Heart left ventricle (tissue), 16 donors: ENCODE measurements at regions not wholly inside any gene's neighbourhood (a gene's known extent, or its start where the extent isn't known, plus 50 kb on each side); places are given as distances from the start of the nearest gene placed in this dataset.

Experiments
- ATAC-seq, 4 donors: fragments of 200-7000 bp; cut with Tn5 transposase; one replicate each; pipeline ENCODE4 v1.9.1; 2020 to 2022; ENCODE audit warnings: moderate library complexity in 4 of 4, mild to moderate bottlenecking in 3 of 4, moderate number of reproducible peaks in 1 of 4
- DNase-seq, 5 donors: peaks; one replicate each; pipeline ENCODE4 v3.0.0-alpha.2; 2020
- H3K27ac ChIP-seq, 12 donors: fragments of 200-600 bp; sonication (generic) in 4 of 12; one replicate each; pipeline versions ENCODE4 v1.5.0 to v1.8.0; 2016 to 2022; ENCODE audit warnings: mild to moderate bottlenecking in 2 of 12
- H3K27me3 ChIP-seq, 9 donors: fragments of 200-600 bp; sonication (generic) in 2 of 9; one replicate each; pipeline versions ENCODE4 v1.5.1 to v1.8.0; 2016 to 2022; ENCODE audit warnings: mild to moderate bottlenecking in 3 of 9
- H3K36me3 ChIP-seq, 9 donors: fragments of 200-600 bp; sonication (generic) in 2 of 9; one replicate each; pipeline versions ENCODE4 v1.5.0 to v1.8.0; 2018 to 2022; ENCODE audit warnings: mild to moderate bottlenecking in 2 of 9
- H3K4me1 ChIP-seq, 12 donors: fragments of 200-600 bp; sonication (generic) in 4 of 12; one replicate each; pipeline versions ENCODE4 v1.5.0 to v1.8.0; 2016 to 2022; ENCODE audit warnings: mild to moderate bottlenecking in 3 of 12
- H3K4me3 ChIP-seq, 12 donors: fragments of 200-600 bp; sonication (generic) in 4 of 12; one replicate each; pipeline versions ENCODE4 v1.5.0 to v1.8.0; 2017 to 2022; ENCODE audit warnings: mild to moderate bottlenecking in 9 of 12, moderate library complexity in 4 of 12
- H3K9me3 ChIP-seq, 12 donors: fragments of 200-600 bp; sonication (generic) in 4 of 12; one replicate each; pipeline versions ENCODE4 v1.5.0 to v1.8.0; 2016 to 2022; ENCODE audit warnings: mild to moderate bottlenecking in 1 of 12
- CTCF ChIP-seq, 12 donors: fragments of 200-600 bp; sonication (generic) in 4 of 12; IDR thresholded peaks; one replicate each; pipeline versions ENCODE4 v1.5.0 to v1.8.0; 2018 to 2022; ENCODE audit warnings: antibody characterized with exemption in 12 of 12, mild to moderate bottlenecking in 5 of 12
- POLR2A ChIP-seq, 2 donors: fragments of 450-650 bp; IDR thresholded peaks; one replicate each; pipeline ENCODE4 v1.6.1; 2017; ENCODE audit warnings: antibody characterized with exemption in 2 of 2, mild to moderate bottlenecking in 2 of 2, moderate library complexity in 2 of 2
- WGBS, 4 donors: extraction: QIAGEN DNeasy Blood & Tissue Kit in 2 of 4; methylation state at CpG; one replicate each; pipeline versions ENCODE4 v1.1.5 to v1.1.7; 2013 to 2018; 5-methylcytosine and 5-hydroxymethylcytosine counted together
- intact Hi-C, 10 donors: fragments of 100-400 bp; cut with DNase I; formaldehyde crosslinking; loops; one replicate each; pipeline versions ENCODE4 v1.11.1 to v1.14.2; 2022
- donor health status: ischemic (EF 13 %, LVEDD 7.1; RV severe dilation, severe dysfunction).
- donor health status: healthy with polysubstance abuse.
- donor health status: DM: no; HTN: yes; CAD: no.
- donor health status: DM: no; HTN: no; CAD: no.
- donor health status: ischemic (EF 25% LVEDD 6.9; RV normal size, moderate dysfunction).
- donor health status: ischemic (EF 25% LVEDD 5.7; RV mildly dilated, moderate dysfunction).
- donor health status: healthy.
- donor health status: DM: yes; HTN: yes; CAD: no.
- donor health status: ischemic (EF 35%, LVEDD 5.7; RV mildly dilated, moderate dysfunction).
- donor health status: nonischemic (EF 11% LVEDD 7.7; RV severe dilation, severe dysfunction).
- donor health status: DM: yes; HTN: yes; CAD: no.
- donor health status: PGD.
- donor health status: ischemic (EF 29% LVEDD 5.4; RV normal size, mild dysfunction).
- donor health status: nonischemic (EF 23%, LVEDD 6.1; RV moderate dilation, normal function).

GRCh38 chr2:47682216-47682749, 100.7 kb upstream of the MSH6 start:
- ATAC-seq: no peak

GRCh38 chr2:47676261-47676926, 105.6 kb upstream of the KCNK12 start:
- no peak overlapping the region for H3K4me3 ChIP-seq
- no peak for ATAC-seq
- WGBS, 4 donors: 65 to 82% (median 73%) methylated on average over 6 of the region's 6 CpGs

More at GRCh38 chr2:47682216-47682749, 100.7 kb upstream of the MSH6 start:
- 90 to 93% (median 93%) methylated on average over 8 of the region's 8 CpGs for WGBS, 4 donors
- no peaks in the 10 kb centered on the region for H3K27me3 ChIP-seq
- H3K27ac ChIP-seq: no peak overlapping the region
- intact Hi-C loops: no loop called here
- TF ChIP-seq POLR2A (IDR thresholded peaks at IDR 0.05): no peak
- no peak for TF ChIP-seq CTCF (IDR thresholded peaks at IDR 0.05)
- H3K4me3 ChIP-seq: no peak overlapping the region
- H3K4me1 ChIP-seq: no peaks in the 10 kb centered on the region
- H3K9me3 ChIP-seq: no peaks in the 10 kb centered on the region
- no peaks in the 10 kb centered on the region for H3K36me3 ChIP-seq
- DNase-seq: no peak

GRCh38 chr2:47675196-47675825, 104.5 kb upstream of the KCNK12 start:
- no peak overlapping the region for H3K27ac ChIP-seq
- H3K36me3 ChIP-seq: no peaks in the 10 kb centered on the region
- no peaks in the 10 kb centered on the region for H3K9me3 ChIP-seq
- ATAC-seq (no peak), DNase-seq (no peak)
- no peaks in the 10 kb centered on the region for H3K4me1 ChIP-seq
- no peaks in the 10 kb centered on the region for H3K27me3 ChIP-seq
- H3K4me3 ChIP-seq: no peak overlapping the region
- 33 to 86% (median 76%) methylated on average over 1 to 2 of the region's 2 CpGs for whole genome bisulfite sequencing, 4 donors
- intact Hi-C loops: no loop called here
- TF ChIP-seq CTCF (IDR thresholded peaks at IDR 0.05): no peak
- TF ChIP-seq POLR2A (IDR thresholded peaks at IDR 0.05): no peak

More at GRCh38 chr2:47676261-47676926, 105.6 kb upstream of the KCNK12 start:
- H3K9me3 ChIP-seq: no peaks in the 10 kb centered on the region
- DNase-seq: no peak
- H3K27me3 ChIP-seq: no peaks in the 10 kb centered on the region
- intact Hi-C loops: no loop called here
- TF ChIP-seq CTCF (IDR thresholded peaks at IDR 0.05) (no peak), POLR2A (IDR thresholded peaks at IDR 0.05) (no peak)
- H3K36me3 ChIP-seq: no peaks in the 10 kb centered on the region
- no peak overlapping the region for H3K27ac ChIP-seq
- H3K4me1 ChIP-seq: no peaks in the 10 kb centered on the region

GRCh38 chr2:47666332-47666731, 95.5 kb upstream of the KCNK12 start:
- intact Hi-C loops: no loop called here
- DNase-seq: no peak

More at GRCh38 chr2:47666332-47666731, 95.5 kb upstream of the KCNK12 start:
- Histone ChIP-seq H3K27me3 (no peaks in the 10 kb centered on the region), H3K9me3 (no peaks in the 10 kb centered on the region), H3K36me3 (no peaks in the 10 kb centered on the region), H3K27ac (no peak overlapping the region), H3K4me1 (no peaks in the 10 kb centered on the region), H3K4me3 (no peak overlapping the region)
- TF ChIP-seq POLR2A (IDR thresholded peaks at IDR 0.05): no peak
- TF ChIP-seq CTCF (IDR thresholded peaks at IDR 0.05): no peak
- ATAC-seq: no peak
